ENCODE measurements at regions not wholly inside any gene's neighbourhood (a gene's known extent, or its start where the extent isn't known, plus 50 kb on each side); places are given as distances from the start of the nearest gene placed in this dataset.

- TF ChIP-seq CTCF (IDR thresholded peaks at IDR 0.05; ENCODE audit: control extremely low read depth, extremely low read depth, low read depth, missing control alignments), result no peak
- POLR2A ChIA-PET, result no interaction called here
- CTCF ChIA-PET, result interaction anchor here (1.8 kb wide), 1 partner anchor 10 kb away, joined by 5 read pairs; no protein-coding TSS in a partner anchor
- no peak for DNase-seq (ENCODE audit: extremely low spot score)
Measured at GRCh38 chrX:51825436-51825835, 68.0 kb upstream of the MAGED1 start.

GRCh38 chrX:51834076-51834475, 59.3 kb upstream of the MAGED1 start:
- DNase-seq (ENCODE audit: extremely low spot score), result no peak
- no peak for TF ChIP-seq CTCF (IDR thresholded peaks at IDR 0.05; ENCODE audit: control extremely low read depth, extremely low read depth, low read depth, missing control alignments)
- ChIA-PET POLR2A (no interaction called here), CTCF (no interaction called here)

GRCh38 chrX:51836823-51837222, 56.6 kb upstream of the MAGED1 start:
- DNase-seq (ENCODE audit: extremely low spot score), result no peak
- ChIA-PET CTCF (no interaction called here), POLR2A (no interaction called here)
- TF ChIP-seq CTCF (IDR thresholded peaks at IDR 0.05; ENCODE audit: control extremely low read depth, extremely low read depth, low read depth, missing control alignments), result no peak

GRCh38 chrX:51837451-51837850, 56.0 kb upstream of the MAGED1 start:
- DNase-seq (ENCODE audit: extremely low spot score), result no peak
- POLR2A ChIA-PET, result no interaction called here

GRCh38 chrX:51837921-51838320, 55.5 kb upstream of the MAGED1 start:
- CTCF ChIA-PET, result no interaction called here
- no peak for DNase-seq (ENCODE audit: extremely low spot score)
- no peak for TF ChIP-seq CTCF (IDR thresholded peaks at IDR 0.05; ENCODE audit: control extremely low read depth, extremely low read depth, low read depth, missing control alignments)
- POLR2A ChIA-PET, result no interaction called here

More at GRCh38 chrX:51837451-51837850, 56.0 kb upstream of the MAGED1 start:
- CTCF ChIA-PET, result no interaction called here
- TF ChIP-seq CTCF (IDR thresholded peaks at IDR 0.05; ENCODE audit: control extremely low read depth, extremely low read depth, low read depth, missing control alignments), result no peak
